Trophoblast cell (in vitro differentiated cells and primary cell): ENCODE measurements at regions not wholly inside any gene's neighbourhood (a gene's known extent, or its start where the extent isn't known, plus 50 kb on each side); places are given as distances from the start of the nearest gene placed in this dataset.

Experiments
- DNase-seq, 2 donors: peaks; one replicate each; pipeline ENCODE4 v3.0.0-alpha.2; 2016
- H2AFZ ChIP-seq: 2 replicates; pipeline ENCODE4 v1.6.1; 2013; ENCODE audit warnings: low read length, moderate library complexity, mild to moderate bottlenecking; ENCODE audit not compliant: insufficient read depth, poor library complexity
- H2AK5ac ChIP-seq: 2 replicates; pipeline ENCODE4 v1.6.1; 2013; ENCODE audit warnings: mild to moderate bottlenecking, low read length
- H2BK120ac ChIP-seq: 2 replicates; pipeline ENCODE4 v1.6.1; 2013; ENCODE audit warnings: low read length, mild to moderate bottlenecking, moderate library complexity; ENCODE audit not compliant: insufficient read depth, poor library complexity
- H2BK12ac ChIP-seq: 2 replicates; pipeline ENCODE4 v1.6.1; 2013; ENCODE audit warnings: mild to moderate bottlenecking, low read length, moderate library complexity
- H2BK5ac ChIP-seq: 2 replicates; pipeline ENCODE4 v1.6.1; 2013; ENCODE audit warnings: low read length, low read depth, moderate library complexity, mild to moderate bottlenecking; ENCODE audit not compliant: poor library complexity
- H3K14ac ChIP-seq: 2 replicates; pipeline ENCODE4 v1.6.1; 2013; ENCODE audit warnings: mild to moderate bottlenecking, low read length
- H3K18ac ChIP-seq: 2 replicates; pipeline ENCODE4 v1.6.1; 2013; ENCODE audit warnings: mild to moderate bottlenecking, low read length
- H3K23ac ChIP-seq: 2 replicates; pipeline ENCODE4 v1.6.1; 2013; ENCODE audit warnings: low read length
- H3K27ac ChIP-seq: 2 replicates; pipeline ENCODE4 v1.5.1; 2013; ENCODE audit warnings: low read depth, mild to moderate bottlenecking, inconsistent platforms, low read length, moderate library complexity
- H3K27me3 ChIP-seq: 2 replicates; pipeline ENCODE4 v1.6.1; 2013; ENCODE audit warnings: inconsistent platforms, mild to moderate bottlenecking, low read length, moderate library complexity; ENCODE audit not compliant: insufficient read depth
- H3K36me3 ChIP-seq, 2 experiments: 1 replicate in 1 of 2; 2 replicates in 1 of 2; pipeline ENCODE4 v1.6.1; 2013; ENCODE audit warnings: low read length in 2 of 2, mild to moderate bottlenecking in 2 of 2, moderate library complexity in 1 of 2; ENCODE audit not compliant: insufficient read depth in 2 of 2, control insufficient read depth in 1 of 2
- H3K4ac ChIP-seq: 2 replicates; pipeline ENCODE4 v1.6.1; 2013; ENCODE audit warnings: low read depth, mild to moderate bottlenecking, low read length, moderate library complexity
- H3K4me1 ChIP-seq, 2 experiments: 1 replicate in 1 of 2; 2 replicates in 1 of 2; pipeline ENCODE4 v1.6.1; 2013; ENCODE audit warnings: low read length in 2 of 2, mild to moderate bottlenecking in 2 of 2, moderate library complexity in 1 of 2; ENCODE audit not compliant: insufficient read depth in 2 of 2, control insufficient read depth in 1 of 2
- H3K4me2 ChIP-seq: 2 replicates; pipeline ENCODE4 v1.6.1; 2013; ENCODE audit warnings: inconsistent platforms, mild to moderate bottlenecking, low read length, moderate library complexity
- H3K4me3 ChIP-seq: 2 replicates; pipeline ENCODE4 v1.5.1; 2013; ENCODE audit warnings: mild to moderate bottlenecking, low read depth, low read length, inconsistent platforms
- H3K79me1 ChIP-seq: one replicate; pipeline ENCODE4 v1.6.1; 2013; ENCODE audit warnings: low read length
- H3K79me2 ChIP-seq: 2 replicates; pipeline ENCODE4 v1.6.1; 2013; ENCODE audit warnings: low read length, mild to moderate bottlenecking; ENCODE audit not compliant: control insufficient read depth, insufficient read depth, poor library complexity
- H3K9ac ChIP-seq: 2 replicates; pipeline ENCODE4 v1.6.1; 2013; ENCODE audit warnings: mild to moderate bottlenecking, low read length
- H3K9me3 ChIP-seq: 2 replicates; pipeline ENCODE4 v1.6.1; 2013; ENCODE audit warnings: low read depth, mild to moderate bottlenecking, control low read depth, inconsistent platforms, low read length; ENCODE audit not compliant: insufficient read depth
- H4K12ac ChIP-seq: 2 replicates; pipeline ENCODE4 v1.6.1; 2013; ENCODE audit warnings: low read depth, mild to moderate bottlenecking, low read length, moderate library complexity
- H4K8ac ChIP-seq: 2 replicates; pipeline ENCODE4 v1.6.1; 2013; ENCODE audit warnings: low read depth, mild to moderate bottlenecking, low read length, moderate library complexity
- H4K91ac ChIP-seq: one replicate; pipeline ENCODE4 v1.6.1; 2013; ENCODE audit warnings: low read depth, mild to moderate bottlenecking, low read length, moderate library complexity
- WGBS: extraction: QIAGEN DNeasy Blood & Tissue Kit; methylation state at CpG from one replicate; pipeline ENCODE4 v1.1.7; 2013; ENCODE audit warnings: missing lambda C conversion rate; ENCODE audit not compliant: insufficient read length, insufficient coverage; ENCODE audit errors: extremely low coverage; 5-methylcytosine and 5-hydroxymethylcytosine counted together

- no peak for DNase-seq
- Histone ChIP-seq H4K12ac (no peak overlapping the region), H2BK12ac (no peak overlapping the region), H3K27ac (no peak overlapping the region), H2AFZ (no peak overlapping the region), H3K18ac (no peak overlapping the region), H3K14ac (no peak overlapping the region), H2AK5ac (no peak overlapping the region), H3K4me3 (no peak overlapping the region), H3K4me1 (no peaks in the 10 kb centered on the region), H2BK120ac (no peak overlapping the region), H3K9ac (no peak overlapping the region), H3K79me2 (no peaks in the 10 kb centered on the region), H3K23ac (no peak overlapping the region), H3K36me3 (no peaks in the 10 kb centered on the region), H3K4me2 (no peak overlapping the region), H4K8ac (no peak overlapping the region), H3K4ac (no peak overlapping the region), H4K91ac (no peak overlapping the region), H2BK5ac (no peak overlapping the region), H3K79me1 (no peaks in the 10 kb centered on the region), H3K9me3 (no peaks in the 10 kb centered on the region), H3K27me3 (no peaks in the 10 kb centered on the region)
- WGBS: no CpG with 5 or more reads among the region's 4 CpGs
Observed at GRCh38 chr12:28775556-28775955, 373.5 kb upstream of the FAR2 start.

- Histone ChIP-seq H3K79me2 (no peaks in the 10 kb centered on the region), H4K91ac (no peak overlapping the region), H3K23ac (no peak overlapping the region), H2AK5ac (no peak overlapping the region), H2BK12ac (no peak overlapping the region), H2BK5ac (no peak overlapping the region), H3K4me2 (no peak overlapping the region), H3K27ac (no peak overlapping the region), H3K9me3 (no peaks in the 10 kb centered on the region), H4K12ac (no peak overlapping the region), H3K4me3 (no peak overlapping the region), H3K4ac (no peak overlapping the region), H4K8ac (no peak overlapping the region), H3K18ac (no peak overlapping the region), H3K9ac (no peak overlapping the region), H3K14ac (no peak overlapping the region), H3K27me3 (no peaks in the 10 kb centered on the region), H2AFZ (no peak overlapping the region), H3K4me1 (no peaks in the 10 kb centered on the region), H3K36me3 (no peaks in the 10 kb centered on the region), H3K79me1 (no peaks in the 10 kb centered on the region), H2BK120ac (no peak overlapping the region)
- no peak for DNase-seq
- WGBS: no CpG with 5 or more reads among the region's 1 CpG
Observed at GRCh38 chr12:28776220-28776619, 372.9 kb upstream of the FAR2 start.

- no peak overlapping the region for H3K18ac ChIP-seq
- H3K27ac ChIP-seq: no peak overlapping the region
- H3K4me2 ChIP-seq: no peak overlapping the region
- no peak overlapping the region for H4K8ac ChIP-seq
- no peak overlapping the region for H3K4ac ChIP-seq
- no peak overlapping the region for H4K91ac ChIP-seq
- no peaks in the 10 kb centered on the region for H3K9me3 ChIP-seq
- no peak overlapping the region for H2AFZ ChIP-seq
- H2BK5ac ChIP-seq: no peak overlapping the region
- no peak overlapping the region for H3K9ac ChIP-seq
- no peak overlapping the region for H2BK120ac ChIP-seq
- H3K4me1 ChIP-seq: no peaks in the 10 kb centered on the region
- no CpG with 5 or more reads among the region's 5 CpGs for whole genome bisulfite sequencing
- no peaks in the 10 kb centered on the region for H3K79me1 ChIP-seq
- H2BK12ac ChIP-seq: no peak overlapping the region
- H3K23ac ChIP-seq: no peak overlapping the region
- no peak overlapping the region for H3K14ac ChIP-seq
- no peak overlapping the region for H4K12ac ChIP-seq
- H2AK5ac ChIP-seq: no peak overlapping the region
- no peak for DNase-seq
- H3K27me3 ChIP-seq: no peaks in the 10 kb centered on the region
- no peak overlapping the region for H3K4me3 ChIP-seq
- H3K79me2 ChIP-seq: no peaks in the 10 kb centered on the region
- H3K36me3 ChIP-seq: no peaks in the 10 kb centered on the region
Observed at GRCh38 chr12:28776913-28777422, 372.1 kb upstream of the FAR2 start.

GRCh38 chr12:28777603-28778365 is 371.3 kb upstream of the FAR2 start:
- Histone ChIP-seq H3K79me2 (no peaks in the 10 kb centered on the region), H2AK5ac (no peak overlapping the region), H2BK120ac (no peak overlapping the region), H4K12ac (no peak overlapping the region), H3K14ac (no peak overlapping the region), H2AFZ (no peak overlapping the region), H3K27ac (no peak overlapping the region), H3K9ac (no peak overlapping the region), H3K27me3 (no peaks in the 10 kb centered on the region), H3K4me1 (no peaks in the 10 kb centered on the region), H3K4ac (no peak overlapping the region), H3K23ac (no peak overlapping the region), H2BK12ac (no peak overlapping the region), H3K36me3 (no peaks in the 10 kb centered on the region), H3K18ac (no peak overlapping the region), H4K91ac (no peak overlapping the region), H3K4me3 (no peak overlapping the region), H3K9me3 (no peaks in the 10 kb centered on the region), H3K79me1 (no peaks in the 10 kb centered on the region), H4K8ac (no peak overlapping the region), H2BK5ac (no peak overlapping the region), H3K4me2 (no peak overlapping the region)
- WGBS: no CpG with 5 or more reads among the region's 8 CpGs
- no peak for DNase-seq
